ENCODE measurements at regions not wholly inside any gene's neighbourhood (a gene's known extent, or its start where the extent isn't known, plus 50 kb on each side); places are given as distances from the start of the nearest gene placed in this dataset.

- intact Hi-C loops (cut with DNase I): no loop called here
- no peak for DNase-seq (ENCODE audit: low spot score)
These were observed 207.1 kb downstream of the TEX36 start for GRCh38 chr10:125475815-125476214.

GRCh38 chr10:125473143-125473793 is 209.7 kb downstream of the TEX36 start:
- no peak for DNase-seq (ENCODE audit: low spot score)
- intact Hi-C loops (cut with DNase I): no loop called here

- intact Hi-C loops (cut with DNase I): no loop called here
- DNase-seq (ENCODE audit: low spot score): no peak
These were observed 210.9 kb downstream of the TEX36 start for GRCh38 chr10:125472010-125472607.

GRCh38 chr10:125468278-125468677 is 214.7 kb downstream of the TEX36 start:
- intact Hi-C loops (cut with DNase I): no loop called here
- no peak for DNase-seq (ENCODE audit: low spot score)

- intact Hi-C loops (cut with DNase I): no loop called here
- no peak for DNase-seq (ENCODE audit: low spot score)
These were observed 216.3 kb downstream of the TEX36 start for GRCh38 chr10:125466685-125467084.

- intact Hi-C loops (cut with DNase I): no loop called here
- DNase-seq (ENCODE audit: low spot score): no peak
These were observed 220.1 kb downstream of the TEX36 start for GRCh38 chr10:125462845-125463244.

- intact Hi-C loops (cut with DNase I): no loop called here
- no peak for DNase-seq (ENCODE audit: low spot score)
These were observed 222.6 kb downstream of the TEX36 start for GRCh38 chr10:125460326-125460725.

- intact Hi-C loops (cut with DNase I): no loop called here
These were observed 225.6 kb downstream of the TEX36 start for GRCh38 chr10:125457406-125457805.

GRCh38 chr10:125455855-125456254 is 227.1 kb downstream of the TEX36 start:
- intact Hi-C loops (cut with DNase I): no loop called here
- no peak for DNase-seq (ENCODE audit: low spot score)

More at GRCh38 chr10:125457406-125457805, 225.6 kb downstream of the TEX36 start:
- DNase-seq (ENCODE audit: low spot score): no peak

- intact Hi-C loops (cut with DNase I): no loop called here
These were observed 227.5 kb downstream of the TEX36 start for GRCh38 chr10:125455431-125455830.

GRCh38 chr10:125451319-125451718 is 231.6 kb downstream of the TEX36 start:
- no peak for DNase-seq (ENCODE audit: low spot score)
- intact Hi-C loops (cut with DNase I): no loop called here

More at GRCh38 chr10:125455431-125455830, 227.5 kb downstream of the TEX36 start:
- DNase-seq (ENCODE audit: low spot score): no peak

- DNase-seq (ENCODE audit: low spot score): no peak
- intact Hi-C loops (cut with DNase I): no loop called here
These were observed 232.7 kb downstream of the TEX36 start for GRCh38 chr10:125450218-125450617.

GRCh38 chr10:125449571-125449970 is 233.4 kb downstream of the TEX36 start:
- no peak for DNase-seq (ENCODE audit: low spot score)
- intact Hi-C loops (cut with DNase I): no loop called here

- intact Hi-C loops (cut with DNase I): no loop called here
- no peak for DNase-seq (ENCODE audit: low spot score)
These were observed 234.4 kb downstream of the TEX36 start for GRCh38 chr10:125448596-125448995.

GRCh38 chr10:125444790-125445189 is 238.2 kb downstream of the TEX36 start:
- intact Hi-C loops (cut with DNase I): no loop called here
- no peak for DNase-seq (ENCODE audit: low spot score)

GRCh38 chr10:125442856-125443540 is 240.0 kb downstream of the TEX36 start:
- no peak for DNase-seq (ENCODE audit: low spot score)
- intact Hi-C loops (cut with DNase I): no loop called here

- intact Hi-C loops (cut with DNase I): no loop called here
- no peak for DNase-seq (ENCODE audit: low spot score)
These were observed 241.8 kb downstream of the TEX36 start for GRCh38 chr10:125441151-125441550.

GRCh38 chr10:125431149-125431548 is 251.8 kb downstream of the TEX36 start:
- intact Hi-C loops (cut with DNase I): no loop called here
- no peak for DNase-seq (ENCODE audit: low spot score)

GRCh38 chr10:125428054-125428453 is 254.9 kb downstream of the TEX36 start:
- DNase-seq (ENCODE audit: low spot score): no peak
- intact Hi-C loops (cut with DNase I): no loop called here

GRCh38 chr10:125424191-125424847 is 258.6 kb downstream of the TEX36 start:
- intact Hi-C loops (cut with DNase I): no loop called here
- DNase-seq (ENCODE audit: low spot score): no peak

Data from posterior vena cava (tissue), 2 donors.